Activated naive CD8-positive, alpha-beta T cell treated with anti-CD3 and anti-CD28 coated beads, Interleukin-2, amount 50 U/mL, for 24 hours (primary cell): ENCODE measurements at regions not wholly inside any gene's neighbourhood (a gene's known extent, or its start where the extent isn't known, plus 50 kb on each side); places are given as distances from the start of the nearest gene placed in this dataset.
"Not testable (repeated sequence)": the region's sequence is repeated elsewhere in the genome, so short reads cannot be mapped to it uniquely, and the experiment has no call there.

Source experiments
- ATAC-seq: fragments of 150-1000 bp; cut with Tn5 transposase; one replicate; pipeline ENCODE4 v1.10.0; 2021
- DNase-seq: peaks from one replicate; pipeline ENCODE4 v3.0.0; 2021
- H3K27ac Mint-ChIP-seq: one replicate; pipeline ENCODE4 v1.8.0; 2021; ENCODE audit warnings: mild to moderate bottlenecking, mixed read lengths
- H3K27me3 Mint-ChIP-seq: one replicate; pipeline ENCODE4 v1.8.0; 2021; ENCODE audit warnings: mixed read lengths
- H3K36me3 Mint-ChIP-seq: one replicate; pipeline ENCODE4 v1.8.0; 2021; ENCODE audit warnings: low read depth, mixed read lengths
- H3K4me1 Mint-ChIP-seq: one replicate; pipeline ENCODE4 v1.8.0; 2021; ENCODE audit warnings: mixed read lengths
- H3K4me3 Mint-ChIP-seq: one replicate; pipeline ENCODE4 v1.8.0; 2021; ENCODE audit warnings: mild to moderate bottlenecking, moderate library complexity, mixed read lengths
- H3K9me3 Mint-ChIP-seq: one replicate; pipeline ENCODE4 v1.8.0; 2021; ENCODE audit warnings: mixed read lengths

DNA sequence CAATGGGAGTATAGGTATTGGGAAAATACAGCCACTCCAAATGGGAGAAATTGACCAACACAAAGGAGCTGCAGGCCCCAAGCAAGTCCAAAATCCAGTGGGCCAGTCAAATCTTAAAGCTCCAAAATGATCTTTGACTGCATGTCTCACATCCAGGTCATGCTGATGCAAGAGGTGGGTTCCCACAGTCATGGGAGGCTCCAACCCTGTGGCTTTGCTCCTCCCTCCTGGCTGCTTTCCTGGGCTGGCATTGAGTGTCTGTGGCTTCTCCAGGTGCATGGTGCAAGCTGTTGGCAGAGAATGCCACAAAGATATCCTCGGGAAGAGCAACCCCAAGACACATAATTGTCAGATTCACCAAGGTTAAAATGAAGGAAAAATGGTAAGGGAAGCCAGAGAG is 80.8 kb downstream of the IGLL5 start:
- no peak for DNase-seq
- ATAC-seq, result no peak
- H3K27me3 Mint-ChIP-seq, result peaks cover 62% of the 10 kb centered on the region
- no peak overlapping the region for H3K4me3 Mint-ChIP-seq
- H3K27ac Mint-ChIP-seq, result no peak overlapping the region
- no peaks in the 10 kb centered on the region for H3K9me3 Mint-ChIP-seq
- H3K36me3 Mint-ChIP-seq, result no peaks in the 10 kb centered on the region
- no peaks in the 10 kb centered on the region for H3K4me1 Mint-ChIP-seq

DNA sequence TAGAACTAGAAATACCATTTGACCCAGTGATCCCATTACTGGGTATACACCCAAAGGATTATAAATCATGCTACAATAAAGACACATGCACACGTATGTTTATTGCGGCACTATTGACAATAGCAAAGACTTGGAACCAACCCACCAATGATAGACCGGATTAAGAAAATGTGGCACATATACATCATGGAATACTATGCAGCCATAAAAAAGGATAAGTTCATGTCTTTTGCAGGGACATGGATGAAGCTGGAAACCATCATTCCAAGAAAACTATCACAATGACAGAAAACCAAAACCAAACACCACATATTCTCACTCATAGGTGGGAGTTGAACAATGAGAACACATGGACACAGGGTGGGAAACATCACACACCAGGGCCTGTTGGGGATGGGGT is 85.0 kb downstream of the IGLL5 start:
- not testable (repeated sequence) for DNase-seq, H3K9me3 Mint-ChIP-seq, H3K4me3 Mint-ChIP-seq, H3K27ac Mint-ChIP-seq, H3K36me3 Mint-ChIP-seq, ATAC-seq, H3K4me1 Mint-ChIP-seq
- peaks cover 32% of the 10 kb centered on the region for H3K27me3 Mint-ChIP-seq

DNA sequence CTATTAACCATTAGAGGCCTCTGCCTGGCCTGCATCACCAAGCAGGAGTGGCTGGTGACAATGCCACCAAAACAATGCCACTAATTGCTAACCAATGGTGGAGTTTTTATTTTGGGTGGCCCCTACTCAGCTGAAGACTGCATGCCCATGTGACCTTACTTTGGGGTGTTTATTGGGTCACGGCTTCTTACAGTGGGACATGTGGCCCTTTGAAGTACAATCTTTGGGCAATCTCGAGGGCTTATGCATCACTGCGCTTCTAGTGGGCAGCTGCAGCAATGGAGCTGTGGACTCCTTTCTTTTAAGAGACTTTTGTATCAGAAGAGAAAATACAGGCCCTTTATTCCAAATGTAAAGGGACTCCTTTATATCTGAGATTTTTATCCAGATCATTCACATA is 85.7 kb downstream of the IGLL5 start:
- Mint-ChIP-seq H3K27ac (no peak overlapping the region), H3K27me3 (peaks cover 28% of the 10 kb centered on the region), H3K4me1 (no peaks in the 10 kb centered on the region), H3K9me3 (no peaks in the 10 kb centered on the region), H3K36me3 (no peaks in the 10 kb centered on the region), H3K4me3 (no peak overlapping the region)
- no peak for ATAC-seq
- DNase-seq, result no peak

DNA sequence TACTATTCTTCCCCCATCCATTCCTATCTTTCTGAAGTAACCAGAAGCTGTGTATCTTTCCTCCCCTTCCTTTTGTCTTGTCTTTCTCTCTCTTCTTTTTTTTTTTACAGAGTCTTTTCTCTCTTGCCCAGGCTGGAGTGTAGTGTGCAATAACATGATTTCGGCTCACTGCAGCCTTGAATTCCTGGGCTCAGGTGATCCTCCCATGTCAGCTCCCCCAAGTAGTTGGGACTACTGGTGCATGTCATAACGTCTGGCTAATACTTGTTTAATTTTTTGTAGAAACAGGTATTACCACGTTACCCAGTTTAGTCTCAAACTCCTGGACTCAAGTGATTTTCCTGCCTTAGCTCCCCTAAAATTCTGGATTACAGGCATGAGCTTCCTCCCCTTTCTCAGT is 86.5 kb downstream of the IGLL5 start:
- DNase-seq (no peak), ATAC-seq (no peak)
- Mint-ChIP-seq H3K27ac (no peak overlapping the region), H3K4me1 (no peaks in the 10 kb centered on the region), H3K27me3 (peaks cover 24% of the 10 kb centered on the region), H3K9me3 (no peaks in the 10 kb centered on the region), H3K4me3 (no peak overlapping the region), H3K36me3 (no peaks in the 10 kb centered on the region)

DNA sequence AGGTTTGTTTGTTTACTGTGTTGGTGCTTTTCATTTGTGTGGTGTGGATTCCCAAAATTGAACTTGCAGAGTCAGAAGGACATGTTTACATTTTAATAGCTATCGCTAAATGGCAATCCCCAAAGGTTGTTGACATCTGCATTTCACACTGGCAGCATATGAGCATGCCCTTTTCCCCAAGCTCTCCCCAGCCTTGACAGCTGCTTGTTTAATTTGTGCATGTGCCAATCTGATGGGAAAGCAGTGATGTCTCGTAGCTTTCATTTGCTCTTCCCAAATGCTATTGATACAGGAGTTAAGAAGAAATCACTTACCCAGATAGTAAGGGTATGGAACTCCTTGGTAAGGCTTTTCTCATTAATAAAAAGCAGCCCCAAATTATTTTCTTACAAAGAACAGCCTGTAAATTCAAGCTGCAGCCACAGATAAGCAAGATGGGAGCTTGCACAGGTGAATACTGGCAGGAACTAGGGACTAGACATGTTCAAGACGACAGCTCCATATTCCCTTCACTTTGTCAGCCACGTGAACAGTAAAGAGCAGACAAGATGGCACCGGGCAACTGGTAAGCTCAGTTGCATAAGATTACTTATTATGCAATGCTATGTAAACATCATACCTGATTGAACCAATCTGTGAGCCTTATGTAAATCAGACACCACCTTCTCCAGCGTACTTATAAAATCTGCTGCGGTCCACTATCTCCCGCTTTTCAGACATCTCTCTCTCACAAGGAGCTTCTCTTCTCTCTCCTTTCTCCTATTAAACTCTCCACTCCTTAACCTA is 87.4 kb downstream of the IGLL5 start:
- DNase-seq (no peak), ATAC-seq (no peak)
- H3K4me3 Mint-ChIP-seq, result no peak overlapping the region
- no peak overlapping the region for H3K27ac Mint-ChIP-seq
- H3K9me3 Mint-ChIP-seq, result no peaks in the 10 kb centered on the region
- no peaks in the 10 kb centered on the region for H3K36me3 Mint-ChIP-seq
- H3K4me1 Mint-ChIP-seq, result no peaks in the 10 kb centered on the region
- peaks cover 16% of the 10 kb centered on the region for H3K27me3 Mint-ChIP-seq

DNA sequence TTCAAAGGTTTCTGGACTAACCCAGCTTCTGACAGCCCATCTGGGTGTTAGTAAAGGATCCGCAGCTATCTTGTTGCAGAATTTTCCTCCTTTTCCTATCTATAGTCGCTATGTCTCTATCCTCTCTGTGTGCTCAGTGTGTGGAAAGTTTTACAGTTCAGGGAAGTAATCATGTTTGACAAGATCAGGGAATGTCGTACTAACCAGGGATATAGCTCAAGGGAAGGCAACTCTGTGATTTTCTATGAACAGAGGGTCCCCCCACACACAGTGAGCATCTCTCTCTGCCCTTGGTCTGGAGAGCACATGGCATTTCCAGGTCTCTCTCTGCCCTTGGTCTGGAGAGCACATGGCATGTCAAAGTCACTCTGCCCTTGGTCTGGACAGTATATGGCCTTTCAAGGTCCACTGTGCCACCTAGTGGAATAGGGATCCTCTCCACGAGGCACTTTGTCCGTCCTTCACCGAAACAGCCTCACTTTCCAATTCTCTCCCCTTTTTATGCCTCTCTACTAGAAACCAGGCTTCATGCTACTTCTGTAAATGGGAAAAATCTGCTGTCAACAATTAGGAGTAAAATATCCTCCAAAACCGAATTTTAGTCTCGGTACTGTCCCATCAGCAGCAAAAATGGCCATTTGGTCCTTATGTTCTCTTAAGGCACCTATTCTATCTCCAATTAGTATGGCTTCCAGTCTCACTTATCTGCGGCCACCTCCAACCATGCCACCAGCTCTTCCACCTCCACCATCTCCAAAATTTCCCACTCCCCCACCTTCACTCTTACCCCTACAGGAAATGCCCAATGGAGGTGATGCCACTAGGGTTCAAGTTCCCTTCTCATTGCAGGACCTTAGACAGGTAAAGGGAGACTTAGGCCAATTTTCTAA is 88.7 kb downstream of the IGLL5 start:
- Mint-ChIP-seq H3K4me3 (no peak overlapping the region), H3K27ac (no peak overlapping the region), H3K9me3 (peaks cover 6% of the 10 kb centered on the region), H3K36me3 (no peaks in the 10 kb centered on the region), H3K27me3 (peaks cover 8% of the 10 kb centered on the region), H3K4me1 (no peaks in the 10 kb centered on the region)
- ATAC-seq (no peak), DNase-seq (no peak)

DNA sequence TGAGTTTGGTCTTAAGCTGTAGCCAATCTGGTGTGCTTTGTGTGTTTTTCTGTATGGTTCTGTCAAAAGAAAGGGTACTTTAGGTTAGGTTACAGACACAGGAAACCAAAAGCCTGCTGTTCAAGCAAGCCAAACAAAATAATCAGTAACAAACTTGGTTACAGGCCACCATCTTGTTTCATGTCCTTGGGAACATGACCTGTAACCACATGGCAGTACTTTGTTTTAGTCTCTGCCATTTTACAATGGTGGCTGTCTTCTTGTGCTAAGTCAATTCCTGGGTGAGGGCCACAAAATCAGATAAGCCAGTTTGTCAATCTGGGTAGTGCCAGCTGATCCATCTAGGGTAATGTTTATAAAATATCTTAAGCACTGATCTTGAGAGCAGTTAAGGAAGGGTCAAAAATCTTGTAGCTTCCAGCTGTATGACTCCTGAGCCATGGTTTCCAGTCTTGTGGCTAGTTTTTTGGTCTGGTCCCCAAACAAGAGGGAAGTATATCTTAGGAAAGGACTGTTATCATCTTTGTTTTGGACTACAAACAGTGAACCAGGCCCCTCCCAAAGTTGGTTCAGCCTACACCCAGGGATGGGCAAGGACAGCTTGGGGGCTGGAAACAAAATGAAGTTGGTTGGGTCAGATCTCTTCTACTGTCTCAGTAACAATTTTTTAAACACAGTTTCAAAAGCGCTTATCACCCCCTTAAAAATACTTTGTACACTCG is 90.0 kb downstream of the IGLL5 start:
- no peaks in the 10 kb centered on the region for H3K36me3 Mint-ChIP-seq
- H3K9me3 Mint-ChIP-seq, result peaks cover 11% of the 10 kb centered on the region
- H3K4me1 Mint-ChIP-seq, result no peaks in the 10 kb centered on the region
- H3K4me3 Mint-ChIP-seq, result no peak overlapping the region
- DNase-seq (no peak), ATAC-seq (no peak)
- peaks cover 5% of the 10 kb centered on the region for H3K27me3 Mint-ChIP-seq
- H3K27ac Mint-ChIP-seq, result no peak overlapping the region

DNA sequence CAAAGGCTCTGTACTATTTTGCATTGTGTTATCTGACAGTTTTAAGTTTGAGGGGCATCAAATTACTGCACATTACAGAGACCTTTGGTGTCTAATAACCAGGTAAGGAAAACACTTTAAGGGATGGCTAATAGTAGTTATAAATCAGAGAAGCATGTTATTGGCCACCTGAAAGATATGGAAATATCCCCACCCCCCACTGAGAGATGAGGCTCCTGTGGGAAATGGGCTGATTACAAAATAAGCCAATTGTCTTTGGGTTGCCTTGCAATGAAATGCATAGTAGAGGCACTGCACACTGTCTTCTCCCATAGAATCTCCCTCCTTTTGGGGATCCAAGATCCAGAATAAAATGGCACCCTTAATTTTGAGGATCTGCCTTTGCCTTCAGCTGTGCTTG is 91.0 kb downstream of the IGLL5 start:
- ATAC-seq (no peak), DNase-seq (no peak)
- H3K36me3 Mint-ChIP-seq, result no peaks in the 10 kb centered on the region
- H3K27me3 Mint-ChIP-seq, result peaks cover 5% of the 10 kb centered on the region
- peaks cover 8% of the 10 kb centered on the region for H3K4me1 Mint-ChIP-seq
- H3K4me3 Mint-ChIP-seq, result no peak overlapping the region
- H3K9me3 Mint-ChIP-seq, result peaks cover 11% of the 10 kb centered on the region
- no peak overlapping the region for H3K27ac Mint-ChIP-seq

DNA sequence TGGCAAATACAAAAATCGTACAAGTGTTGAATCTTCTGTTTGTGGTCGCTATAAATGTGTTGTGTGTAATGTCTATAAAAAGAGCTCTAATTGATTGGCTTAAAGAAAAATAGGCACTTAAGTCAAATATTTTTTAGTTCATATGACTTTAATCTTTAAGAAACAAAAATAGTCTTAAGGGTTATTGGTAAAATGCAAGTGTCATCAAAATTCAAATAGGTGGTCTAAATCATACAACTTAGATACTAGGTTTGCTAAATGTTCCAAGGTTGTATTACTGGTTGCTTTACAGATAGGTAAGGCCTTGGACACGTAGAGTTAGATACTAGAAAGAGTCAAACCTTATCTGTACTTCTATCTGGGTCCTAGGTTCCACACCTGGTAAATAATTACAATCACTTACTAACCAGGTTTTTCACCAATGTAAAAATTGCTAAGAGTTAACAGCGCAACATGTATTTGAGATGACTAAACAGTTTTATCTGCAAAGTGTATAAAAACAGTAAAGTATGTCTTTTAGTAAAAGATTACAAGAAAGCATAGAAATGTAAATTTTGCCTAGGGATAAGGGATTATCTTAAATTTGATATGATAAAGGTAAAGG is 91.1 kb upstream of the GNAZ start:
- H3K27me3 Mint-ChIP-seq, result peaks cover 5% of the 10 kb centered on the region
- no peak for DNase-seq
- no peak for ATAC-seq
- no peaks in the 10 kb centered on the region for H3K36me3 Mint-ChIP-seq
- no peak overlapping the region for H3K4me3 Mint-ChIP-seq
- peaks cover 11% of the 10 kb centered on the region for H3K9me3 Mint-ChIP-seq
- H3K27ac Mint-ChIP-seq, result no peak overlapping the region
- peaks cover 8% of the 10 kb centered on the region for H3K4me1 Mint-ChIP-seq

DNA sequence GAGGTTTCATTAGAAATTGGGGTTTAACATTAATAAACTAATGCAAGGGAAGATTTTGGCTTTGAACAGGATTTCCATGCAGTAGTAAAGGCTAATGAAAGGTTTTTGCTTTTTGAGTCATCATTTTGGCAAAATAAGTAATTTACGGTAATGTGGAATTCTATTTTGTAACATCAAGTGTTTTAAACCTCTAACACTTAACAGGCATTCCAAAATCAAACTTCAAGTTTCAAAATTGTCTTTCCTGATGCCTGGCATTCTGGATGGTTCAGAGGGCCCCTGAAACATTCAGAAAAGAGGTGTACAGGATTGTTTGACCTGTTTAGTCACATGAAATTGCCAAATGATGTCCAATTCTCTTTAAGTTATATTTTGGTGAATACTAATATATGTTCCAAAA is 90.4 kb upstream of the GNAZ start:
- Mint-ChIP-seq H3K36me3 (no peaks in the 10 kb centered on the region), H3K4me3 (no peak overlapping the region), H3K27me3 (peaks cover 5% of the 10 kb centered on the region), H3K27ac (no peak overlapping the region), H3K9me3 (peaks cover 11% of the 10 kb centered on the region), H3K4me1 (peaks cover 8% of the 10 kb centered on the region)
- DNase-seq, result no peak
- ATAC-seq, result no peak

DNA sequence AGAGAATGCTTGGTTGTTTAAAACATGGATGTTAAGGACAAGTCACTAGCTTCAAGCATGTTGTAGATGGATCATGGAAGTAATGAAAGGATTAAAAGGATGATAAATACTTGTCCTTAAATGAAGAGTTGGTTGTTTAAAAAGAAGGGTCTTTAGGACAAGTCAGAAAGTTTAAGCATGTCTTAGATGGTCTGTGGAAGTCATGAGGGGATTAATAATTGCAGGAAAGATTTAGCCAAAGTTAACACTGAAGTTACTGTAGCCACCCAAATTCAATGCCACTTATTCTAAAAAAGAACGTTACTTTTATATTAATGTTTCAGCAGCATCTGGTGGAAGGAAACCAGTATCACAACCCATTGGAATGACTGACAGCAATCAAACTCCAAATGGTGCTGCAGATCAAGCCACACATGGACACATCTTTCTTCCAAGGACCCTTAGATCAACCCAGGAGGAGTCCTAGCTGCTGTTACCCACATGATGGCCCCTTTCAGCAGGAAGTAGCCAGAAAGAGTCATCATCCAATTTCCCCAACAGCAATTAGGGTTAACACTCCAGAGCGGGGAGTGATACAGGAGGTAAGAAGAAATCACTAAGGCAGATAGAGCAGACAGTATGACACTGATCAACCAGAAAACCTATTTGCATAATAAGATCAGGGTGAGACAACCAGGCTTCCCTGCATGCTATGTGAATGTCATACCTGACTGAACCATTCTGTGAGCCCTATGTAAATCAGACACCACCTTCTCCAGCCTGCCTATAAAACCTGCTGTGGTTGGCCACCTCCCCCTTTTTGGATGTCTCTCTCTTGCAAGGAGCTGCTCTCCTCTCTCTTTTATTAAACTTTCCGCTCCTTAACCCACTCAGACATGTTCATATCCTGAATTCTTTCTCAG is 88.4 kb upstream of the GNAZ start:
- DNase-seq (no peak), ATAC-seq (no peak)
- Mint-ChIP-seq H3K27ac (no peak overlapping the region), H3K4me3 (no peak overlapping the region), H3K4me1 (peaks cover 8% of the 10 kb centered on the region), H3K36me3 (no peaks in the 10 kb centered on the region), H3K27me3 (peaks cover 5% of the 10 kb centered on the region), H3K9me3 (peaks cover 11% of the 10 kb centered on the region)

DNA sequence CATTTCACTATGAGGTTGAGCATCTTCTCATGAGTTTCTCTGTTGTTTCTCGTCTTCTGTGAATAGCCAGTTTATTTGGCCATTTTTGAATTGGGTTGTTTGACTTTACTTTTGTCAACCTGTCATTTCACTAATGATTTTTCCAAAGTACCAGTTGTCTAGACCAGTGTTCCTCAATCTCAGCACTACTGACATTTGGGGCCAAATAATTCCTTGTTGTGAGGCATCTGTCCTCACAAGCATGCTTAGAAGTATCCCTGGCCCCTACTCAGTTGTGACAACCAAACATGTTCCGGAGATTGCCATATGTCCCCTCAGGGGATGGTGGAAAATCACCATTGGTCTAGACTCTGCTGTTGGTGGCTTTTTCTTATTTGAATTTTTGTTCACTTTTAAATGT is 87.7 kb upstream of the GNAZ start:
- ATAC-seq, result no peak
- Mint-ChIP-seq H3K36me3 (no peaks in the 10 kb centered on the region), H3K27ac (no peak overlapping the region), H3K4me3 (no peak overlapping the region), H3K9me3 (peaks cover 11% of the 10 kb centered on the region), H3K27me3 (peaks cover 5% of the 10 kb centered on the region), H3K4me1 (peaks cover 8% of the 10 kb centered on the region)
- no peak for DNase-seq

DNA sequence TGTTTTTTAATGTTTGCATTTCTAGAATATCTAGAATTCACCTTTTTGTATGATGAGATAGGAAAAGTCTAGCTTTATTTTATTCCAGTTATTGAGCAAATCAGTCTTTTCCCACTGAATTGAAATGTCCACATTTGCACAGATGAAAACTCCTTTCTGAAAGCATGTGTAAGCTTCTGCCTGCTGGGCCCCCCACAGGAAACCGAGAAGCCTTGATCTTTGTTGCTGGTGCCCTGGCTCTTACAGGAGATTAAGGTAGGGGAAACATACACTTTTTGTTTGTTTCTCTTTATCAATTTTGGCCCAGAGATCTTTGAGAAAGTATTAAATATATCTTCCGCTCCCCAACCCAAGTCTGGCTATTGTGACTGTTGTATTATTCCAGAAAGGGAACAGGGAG is 87.2 kb upstream of the GNAZ start:
- peaks cover 11% of the 10 kb centered on the region for H3K9me3 Mint-ChIP-seq
- no peak overlapping the region for H3K4me3 Mint-ChIP-seq
- H3K4me1 Mint-ChIP-seq, result peaks cover 8% of the 10 kb centered on the region
- no peak for DNase-seq
- H3K27me3 Mint-ChIP-seq, result peaks cover 5% of the 10 kb centered on the region
- H3K27ac Mint-ChIP-seq, result no peak overlapping the region
- no peak for ATAC-seq
- H3K36me3 Mint-ChIP-seq, result no peaks in the 10 kb centered on the region

DNA sequence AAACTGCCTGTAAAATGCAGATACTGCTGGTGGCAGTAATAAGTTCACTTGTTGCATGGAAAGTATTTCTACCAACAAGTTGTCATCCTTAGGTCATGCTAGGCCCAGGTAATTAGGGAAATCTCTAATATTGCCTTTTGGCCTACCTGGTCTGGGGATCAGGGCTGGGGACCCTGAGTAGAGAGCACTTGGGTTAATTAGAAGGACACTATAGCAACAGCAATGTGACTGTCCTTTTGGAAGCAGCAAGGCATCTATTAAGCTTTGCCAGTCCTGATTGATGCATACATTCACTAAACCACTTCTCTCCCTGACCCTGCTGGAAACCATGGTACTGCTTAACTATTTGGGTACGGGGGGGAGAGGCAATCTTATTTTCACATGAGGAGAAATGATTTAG is 86.5 kb upstream of the GNAZ start:
- no peak for ATAC-seq
- Mint-ChIP-seq H3K4me3 (no peak overlapping the region), H3K4me1 (peaks cover 8% of the 10 kb centered on the region), H3K27ac (no peak overlapping the region), H3K27me3 (peaks cover 5% of the 10 kb centered on the region), H3K36me3 (no peaks in the 10 kb centered on the region), H3K9me3 (peaks cover 11% of the 10 kb centered on the region)
- no peak for DNase-seq
